ENCODE measurements at regions not wholly inside any gene's neighbourhood (a gene's known extent, or its start where the extent isn't known, plus 50 kb on each side); places are given as distances from the start of the nearest gene placed in this dataset.

DNA sequence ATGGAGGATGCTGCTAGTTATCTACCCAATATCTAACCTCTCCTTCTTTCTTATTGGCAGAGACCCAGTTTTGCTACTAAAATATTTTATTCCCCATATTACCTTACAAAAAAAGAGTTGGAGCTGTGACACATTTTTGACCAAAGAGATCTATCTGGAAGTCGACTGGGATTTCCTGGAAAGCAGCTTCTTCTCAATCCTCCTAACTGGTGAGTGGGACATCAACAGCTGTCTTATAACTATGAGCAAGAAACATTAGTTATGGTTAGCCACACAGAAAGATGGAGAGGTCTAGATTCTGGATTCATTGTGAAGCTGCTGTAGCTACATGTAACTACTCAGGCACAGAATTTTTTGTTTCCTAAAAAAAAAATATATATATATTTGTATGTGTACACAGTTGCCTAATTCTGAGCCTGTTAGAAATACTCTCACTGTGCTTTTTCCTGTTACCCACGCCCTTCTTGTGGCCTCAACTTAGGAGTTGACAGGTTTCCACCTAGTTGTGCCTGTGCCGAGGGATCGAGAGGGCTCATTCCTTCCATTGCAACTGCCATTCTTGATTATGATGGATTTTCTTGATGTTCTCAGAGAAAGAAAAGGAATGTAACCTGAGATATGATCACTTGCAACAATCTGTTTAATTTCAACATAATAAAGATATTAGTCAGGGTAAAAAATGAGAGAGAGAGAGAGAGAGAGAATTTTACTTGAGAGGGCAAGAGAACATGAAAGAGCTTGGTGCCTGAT lies 142.0 kb downstream of the SLC17A6 start:
- no peaks in the 10 kb centered on the region for H4K20me1 ChIP-seq (ENCODE audit: insufficient read depth, low read depth, low read length)
- no peak for DNase-seq
- H2AFZ ChIP-seq (ENCODE audit: low read length) = no peak overlapping the region
- no peak overlapping the region for H3K4me2 ChIP-seq (ENCODE audit: low read depth, low read length, poor library complexity, severe bottlenecking)
- no peak overlapping the region for H3K9ac ChIP-seq (ENCODE audit: low read length)
- no peak overlapping the region for H3K27ac ChIP-seq (ENCODE audit: low read length)
- no peaks in the 10 kb centered on the region for H3K27me3 ChIP-seq (ENCODE audit: low read length)
- no peaks in the 10 kb centered on the region for H3K9me2 ChIP-seq (replicated peaks; ENCODE audit: insufficient read depth, low read length)
- no peaks in the 10 kb centered on the region for H3K9me3 ChIP-seq (ENCODE audit: low read length)
- no peaks in the 10 kb centered on the region for H3K36me3 ChIP-seq (ENCODE audit: insufficient read depth, low read length)
- no peak overlapping the region for H3K4me3 ChIP-seq (ENCODE audit: low read length)
- H3K4me1 ChIP-seq (ENCODE audit: low read length) = no peaks in the 10 kb centered on the region
- no peaks in the 10 kb centered on the region for H3K79me2 ChIP-seq (ENCODE audit: low read length)

GRCh38 chr11:22479208-22479607 lies 141.0 kb downstream of the SLC17A6 start:
- no peak overlapping the region for H2AFZ ChIP-seq (ENCODE audit: low read length)
- no peak overlapping the region for H3K27ac ChIP-seq (ENCODE audit: low read length)
- H3K4me3 ChIP-seq (ENCODE audit: low read length) = no peak overlapping the region
- H3K4me1 ChIP-seq (ENCODE audit: low read length) = no peaks in the 10 kb centered on the region
- no peaks in the 10 kb centered on the region for H3K9me3 ChIP-seq (ENCODE audit: low read length)
- H3K9me2 ChIP-seq (replicated peaks; ENCODE audit: insufficient read depth, low read length) = no peaks in the 10 kb centered on the region
- no peaks in the 10 kb centered on the region for H4K20me1 ChIP-seq (ENCODE audit: insufficient read depth, low read depth, low read length)
- no peaks in the 10 kb centered on the region for H3K27me3 ChIP-seq (ENCODE audit: low read length)
- H3K79me2 ChIP-seq (ENCODE audit: low read length) = no peaks in the 10 kb centered on the region
- H3K4me2 ChIP-seq (ENCODE audit: low read depth, low read length, poor library complexity, severe bottlenecking) = no peak overlapping the region
- DNase-seq = no peak
- no peak overlapping the region for H3K9ac ChIP-seq (ENCODE audit: low read length)
- H3K36me3 ChIP-seq (ENCODE audit: insufficient read depth, low read length) = no peaks in the 10 kb centered on the region

DNA sequence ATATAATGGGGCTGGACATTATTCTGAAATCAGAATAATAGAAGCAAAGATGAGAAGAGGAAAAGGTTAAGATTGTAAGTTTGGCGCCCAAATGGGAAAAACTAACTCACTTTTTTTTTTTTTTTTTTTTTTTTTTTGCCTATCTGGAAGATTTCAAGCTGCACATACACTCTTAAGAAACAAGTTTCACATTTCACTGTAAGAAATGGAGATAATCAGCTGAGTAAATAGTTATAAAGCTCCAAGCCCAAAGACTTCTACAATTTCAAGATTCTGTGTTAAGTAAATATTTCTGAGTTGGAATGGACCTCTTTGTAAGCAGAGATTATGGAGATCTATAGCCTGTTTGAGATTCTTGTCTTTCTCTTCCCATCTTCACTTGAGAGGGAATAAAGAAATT lies 140.0 kb downstream of the SLC17A6 start:
- H3K9ac ChIP-seq (ENCODE audit: low read length) = no peak overlapping the region
- no peaks in the 10 kb centered on the region for H3K4me1 ChIP-seq (ENCODE audit: low read length)
- H3K4me3 ChIP-seq (ENCODE audit: low read length) = no peak overlapping the region
- H3K9me3 ChIP-seq (ENCODE audit: low read length) = no peaks in the 10 kb centered on the region
- H3K27ac ChIP-seq (ENCODE audit: low read length) = no peak overlapping the region
- no peaks in the 10 kb centered on the region for H3K9me2 ChIP-seq (replicated peaks; ENCODE audit: insufficient read depth, low read length)
- no peaks in the 10 kb centered on the region for H3K36me3 ChIP-seq (ENCODE audit: insufficient read depth, low read length)
- no peak overlapping the region for H3K4me2 ChIP-seq (ENCODE audit: low read depth, low read length, poor library complexity, severe bottlenecking)
- H2AFZ ChIP-seq (ENCODE audit: low read length) = no peak overlapping the region
- H3K79me2 ChIP-seq (ENCODE audit: low read length) = no peaks in the 10 kb centered on the region
- H3K27me3 ChIP-seq (ENCODE audit: low read length) = no peaks in the 10 kb centered on the region
- no peaks in the 10 kb centered on the region for H4K20me1 ChIP-seq (ENCODE audit: insufficient read depth, low read depth, low read length)
- DNase-seq = no peak

DNA sequence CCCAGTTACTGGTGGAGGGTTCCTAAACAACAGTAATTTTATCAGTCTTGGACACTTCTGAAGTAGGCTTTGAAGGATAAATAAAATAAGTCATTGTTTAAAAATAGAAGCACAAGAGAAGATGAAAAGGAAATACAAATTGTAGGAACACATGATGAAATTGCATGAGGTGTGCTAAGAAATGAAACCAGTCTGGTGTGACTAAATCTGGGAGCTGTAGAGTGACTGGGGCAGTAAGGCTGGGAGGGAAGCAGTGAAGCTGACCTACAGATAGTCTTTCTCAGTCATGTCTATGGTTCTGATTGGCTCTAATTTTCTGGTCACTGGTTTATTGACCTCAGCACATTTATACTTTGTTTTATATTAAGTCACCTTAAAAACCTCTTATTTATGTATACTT lies 139.1 kb downstream of the SLC17A6 start:
- no peaks in the 10 kb centered on the region for H3K4me1 ChIP-seq (ENCODE audit: low read length)
- no peaks in the 10 kb centered on the region for H3K36me3 ChIP-seq (ENCODE audit: insufficient read depth, low read length)
- H3K27ac ChIP-seq (ENCODE audit: low read length) = no peak overlapping the region
- H4K20me1 ChIP-seq (ENCODE audit: insufficient read depth, low read depth, low read length) = no peaks in the 10 kb centered on the region
- no peak overlapping the region for H3K4me3 ChIP-seq (ENCODE audit: low read length)
- DNase-seq = no peak
- no peak overlapping the region for H3K9ac ChIP-seq (ENCODE audit: low read length)
- H3K9me2 ChIP-seq (replicated peaks; ENCODE audit: insufficient read depth, low read length) = no peaks in the 10 kb centered on the region
- H2AFZ ChIP-seq (ENCODE audit: low read length) = no peak overlapping the region
- no peaks in the 10 kb centered on the region for H3K9me3 ChIP-seq (ENCODE audit: low read length)
- no peaks in the 10 kb centered on the region for H3K27me3 ChIP-seq (ENCODE audit: low read length)
- H3K4me2 ChIP-seq (ENCODE audit: low read depth, low read length, poor library complexity, severe bottlenecking) = no peak overlapping the region
- H3K79me2 ChIP-seq (ENCODE audit: low read length) = no peaks in the 10 kb centered on the region

GRCh38 chr11:22476589-22476988 lies 138.4 kb downstream of the SLC17A6 start:
- no peak overlapping the region for H3K27ac ChIP-seq (ENCODE audit: low read length)

DNA sequence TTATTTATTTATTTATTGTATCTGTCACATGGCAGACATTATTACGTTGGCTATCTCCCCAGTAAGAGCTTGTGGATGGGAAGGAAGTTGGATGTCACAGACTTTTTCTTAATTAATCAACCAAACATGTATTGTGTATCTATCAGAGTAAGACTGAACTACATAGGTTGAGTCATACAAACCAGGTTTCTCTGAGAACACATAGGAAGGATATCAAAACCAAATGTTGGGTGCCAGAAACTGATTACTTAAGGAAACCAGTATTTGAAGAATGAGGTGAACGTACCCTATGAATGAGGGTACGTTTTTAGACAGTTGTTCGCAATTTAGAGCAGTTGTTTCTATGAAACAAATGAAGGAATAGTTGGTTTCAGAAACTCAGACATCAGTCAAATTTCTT lies 136.4 kb downstream of the SLC17A6 start:
- H3K27me3 ChIP-seq (ENCODE audit: low read length) = no peaks in the 10 kb centered on the region
- H3K27ac ChIP-seq (ENCODE audit: low read length) = no peak overlapping the region
- H2AFZ ChIP-seq (ENCODE audit: low read length) = no peak overlapping the region
- no peak overlapping the region for H3K9ac ChIP-seq (ENCODE audit: low read length)
- H3K36me3 ChIP-seq (ENCODE audit: insufficient read depth, low read length) = no peaks in the 10 kb centered on the region
- no peaks in the 10 kb centered on the region for H3K79me2 ChIP-seq (ENCODE audit: low read length)
- H3K9me2 ChIP-seq (replicated peaks; ENCODE audit: insufficient read depth, low read length) = no peaks in the 10 kb centered on the region
- no peak overlapping the region for H3K4me2 ChIP-seq (ENCODE audit: low read depth, low read length, poor library complexity, severe bottlenecking)
- no peak for DNase-seq
- H4K20me1 ChIP-seq (ENCODE audit: insufficient read depth, low read depth, low read length) = no peaks in the 10 kb centered on the region
- H3K9me3 ChIP-seq (ENCODE audit: low read length) = no peaks in the 10 kb centered on the region
- no peak overlapping the region for H3K4me3 ChIP-seq (ENCODE audit: low read length)
- H3K4me1 ChIP-seq (ENCODE audit: low read length) = no peaks in the 10 kb centered on the region

More at GRCh38 chr11:22476589-22476988, 138.4 kb downstream of the SLC17A6 start:
- Histone ChIP-seq H3K4me3 (ENCODE audit: low read length) (no peak overlapping the region), H2AFZ (ENCODE audit: low read length) (no peak overlapping the region), H3K9me2 (replicated peaks; ENCODE audit: insufficient read depth, low read length) (no peaks in the 10 kb centered on the region), H4K20me1 (ENCODE audit: insufficient read depth, low read depth, low read length) (no peaks in the 10 kb centered on the region), H3K4me2 (ENCODE audit: low read depth, low read length, poor library complexity, severe bottlenecking) (no peak overlapping the region), H3K27me3 (ENCODE audit: low read length) (no peaks in the 10 kb centered on the region), H3K9me3 (ENCODE audit: low read length) (no peaks in the 10 kb centered on the region), H3K4me1 (ENCODE audit: low read length) (no peaks in the 10 kb centered on the region), H3K9ac (ENCODE audit: low read length) (no peak overlapping the region), H3K79me2 (ENCODE audit: low read length) (no peaks in the 10 kb centered on the region), H3K36me3 (ENCODE audit: insufficient read depth, low read length) (no peaks in the 10 kb centered on the region)
- no peak for DNase-seq

GRCh38 chr11:22473586-22473985 lies 135.4 kb downstream of the SLC17A6 start:
- Histone ChIP-seq H3K4me1 (ENCODE audit: low read length) (no peaks in the 10 kb centered on the region), H3K27me3 (ENCODE audit: low read length) (no peaks in the 10 kb centered on the region), H3K27ac (ENCODE audit: low read length) (no peak overlapping the region), H3K79me2 (ENCODE audit: low read length) (no peaks in the 10 kb centered on the region), H2AFZ (ENCODE audit: low read length) (no peak overlapping the region), H3K9ac (ENCODE audit: low read length) (no peak overlapping the region), H3K4me3 (ENCODE audit: low read length) (no peak overlapping the region), H3K4me2 (ENCODE audit: low read depth, low read length, poor library complexity, severe bottlenecking) (no peak overlapping the region), H3K9me2 (replicated peaks; ENCODE audit: insufficient read depth, low read length) (no peaks in the 10 kb centered on the region), H3K36me3 (ENCODE audit: insufficient read depth, low read length) (no peaks in the 10 kb centered on the region), H4K20me1 (ENCODE audit: insufficient read depth, low read depth, low read length) (no peaks in the 10 kb centered on the region), H3K9me3 (ENCODE audit: low read length) (no peaks in the 10 kb centered on the region)
- no peak for DNase-seq

DNA sequence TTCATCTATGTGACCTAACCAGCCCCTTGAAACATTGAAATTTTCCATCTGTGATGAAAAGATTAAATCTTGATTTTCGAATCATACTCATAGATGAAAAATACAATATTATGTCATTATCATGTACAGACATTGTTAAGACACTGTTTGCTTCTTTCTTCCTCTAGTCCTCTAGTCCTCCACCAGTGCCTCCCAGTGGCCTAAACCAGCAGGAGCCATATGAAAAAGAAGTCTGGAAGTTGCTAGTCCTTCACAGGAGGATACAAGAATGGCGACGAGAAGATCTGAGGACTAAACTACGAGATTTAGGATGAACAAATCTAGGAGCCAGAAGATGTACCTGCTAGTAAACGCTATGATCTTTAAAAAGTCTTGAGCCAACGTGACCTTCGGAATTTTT lies 134.1 kb downstream of the SLC17A6 start:
- no peak overlapping the region for H3K4me2 ChIP-seq (ENCODE audit: low read depth, low read length, poor library complexity, severe bottlenecking)
- H3K9me2 ChIP-seq (replicated peaks; ENCODE audit: insufficient read depth, low read length) = no peaks in the 10 kb centered on the region
- no peaks in the 10 kb centered on the region for H3K36me3 ChIP-seq (ENCODE audit: insufficient read depth, low read length)
- no peak overlapping the region for H3K27ac ChIP-seq (ENCODE audit: low read length)
- no peaks in the 10 kb centered on the region for H3K4me1 ChIP-seq (ENCODE audit: low read length)
- H3K4me3 ChIP-seq (ENCODE audit: low read length) = no peak overlapping the region
- no peaks in the 10 kb centered on the region for H3K27me3 ChIP-seq (ENCODE audit: low read length)
- H3K79me2 ChIP-seq (ENCODE audit: low read length) = no peaks in the 10 kb centered on the region
- H3K9ac ChIP-seq (ENCODE audit: low read length) = no peak overlapping the region
- H2AFZ ChIP-seq (ENCODE audit: low read length) = no peak overlapping the region
- no peaks in the 10 kb centered on the region for H4K20me1 ChIP-seq (ENCODE audit: insufficient read depth, low read depth, low read length)
- no peaks in the 10 kb centered on the region for H3K9me3 ChIP-seq (ENCODE audit: low read length)
- no peak for DNase-seq

Measured in Karpas-422 (cell line).